SKM-1 treated with dmso at 0.1 percent for 144 hours (cell line): ENCODE measurements at regions not wholly inside any gene's neighbourhood (a gene's known extent, or its start where the extent isn't known, plus 50 kb on each side); places are given as distances from the start of the nearest gene placed in this dataset.

Source experiments
- DNase-seq: peaks from one replicate; lab custom pipeline; 2025; ENCODE audit not compliant: unreplicated experiment; lab: John Stamatoyannopoulos, UW

DNA sequence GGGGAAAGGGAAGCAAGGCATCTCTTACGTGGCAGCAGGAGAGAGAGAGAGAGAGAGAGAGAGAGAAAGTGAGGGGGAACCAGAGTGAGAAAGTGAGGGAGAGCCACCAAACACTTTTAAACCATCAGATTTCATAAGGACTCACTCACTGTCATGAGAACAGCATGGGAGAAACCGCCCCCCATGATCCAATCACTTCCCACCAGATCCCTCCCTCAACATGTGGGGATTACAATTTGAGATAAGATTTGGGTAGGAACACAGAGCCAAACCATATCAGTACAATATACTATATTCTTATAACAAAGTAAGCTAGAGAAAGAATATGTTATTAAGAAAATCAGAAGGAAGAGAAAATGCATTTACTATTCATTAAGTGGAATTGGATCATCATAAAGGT, 53.7 kb upstream of the PLXNC1 start:
- no peak for DNase-seq

DNA sequence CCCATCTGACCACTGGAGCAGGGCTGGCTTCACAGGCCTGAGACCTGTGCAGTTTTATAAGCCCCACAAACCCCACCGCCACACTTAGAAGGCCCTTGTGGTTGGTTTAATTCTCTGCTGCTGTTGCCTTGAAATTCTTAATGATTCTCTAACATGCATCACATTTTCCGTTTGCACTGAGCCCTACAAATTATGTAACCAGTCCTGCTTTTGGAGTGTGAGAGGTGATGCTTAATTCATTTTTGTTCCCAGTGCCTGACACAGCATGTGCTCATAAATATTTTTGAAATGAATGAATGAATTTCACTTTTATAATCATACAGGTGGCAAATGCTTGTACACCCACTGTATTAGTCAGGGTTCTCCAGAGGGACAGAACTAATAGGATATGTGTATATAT, 52.8 kb upstream of the PLXNC1 start:
- no peak for DNase-seq

DNA sequence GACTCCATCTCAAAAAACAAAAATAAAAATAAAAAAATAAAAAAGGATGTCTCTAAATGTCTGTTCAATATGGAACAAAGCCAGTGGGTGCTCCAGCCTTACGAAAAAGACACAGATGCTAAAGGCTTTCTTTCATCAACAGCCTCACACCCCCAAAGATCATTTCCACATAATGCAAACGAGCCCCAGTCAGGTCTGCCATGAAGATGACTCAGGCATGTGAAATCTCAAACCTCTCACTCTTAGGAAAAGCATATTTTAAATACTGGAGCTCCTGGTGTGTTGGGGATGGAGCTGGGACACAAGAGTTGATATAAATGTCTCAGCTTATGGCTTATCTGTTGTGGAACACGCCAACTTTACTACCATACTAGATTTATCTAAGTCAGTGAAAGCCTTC, 49.9 kb upstream of the PLXNC1 start:
- DNase-seq, result no peak
